Endometrium (tissue), 2 donors: ENCODE measurements at regions not wholly inside any gene's neighbourhood (a gene's known extent, or its start where the extent isn't known, plus 50 kb on each side); places are given as distances from the start of the nearest gene placed in this dataset.
"Not testable (repeated sequence)": the region's sequence is repeated elsewhere in the genome, so short reads cannot be mapped to it uniquely, and the experiment has no call there.

Experiments
- FAIRE-seq: peaks from 2 replicates; lab custom pipeline; 2012; peaks lifted over from hg19 to GRCh38; lab: Jason Lieb, UNC
- donor health status: control.
- donor health status: control.

DNA sequence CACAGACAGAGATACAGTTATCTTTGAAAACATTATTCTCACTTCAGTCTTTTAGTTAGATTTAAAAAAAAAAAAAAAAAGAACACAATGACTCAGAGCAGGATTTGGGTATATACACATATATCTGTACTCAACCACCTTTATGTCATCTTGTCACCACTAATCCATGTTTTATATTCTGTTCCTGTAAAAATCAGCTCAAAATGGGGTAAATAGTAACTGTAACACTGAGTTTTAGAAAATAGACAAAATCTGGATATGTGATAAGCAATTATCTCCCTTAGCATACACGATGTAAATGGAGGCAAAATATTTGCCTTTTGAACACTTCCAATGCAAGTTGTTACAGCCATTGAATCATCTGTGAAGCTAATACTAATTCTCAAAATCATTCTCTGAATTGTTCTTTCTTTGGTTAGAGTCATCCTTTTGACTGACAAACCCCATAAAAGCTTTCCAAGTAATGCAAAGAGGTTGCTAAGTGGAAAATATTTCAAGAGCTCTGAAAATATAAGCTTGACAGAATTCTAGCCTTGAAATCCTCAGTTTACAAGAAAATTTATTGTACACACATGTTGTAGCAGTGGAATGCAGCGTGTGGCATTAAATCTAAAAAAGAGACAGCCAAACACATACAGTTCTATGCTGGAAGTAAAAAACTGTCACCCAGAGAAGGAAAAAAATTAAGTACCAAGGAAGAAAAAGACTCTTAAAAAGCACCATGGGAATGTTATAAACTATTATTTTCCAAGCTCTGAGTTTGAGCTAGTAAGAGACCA, 502.2 kb upstream of the PHF14 start:
- no peak for FAIRE-seq

DNA sequence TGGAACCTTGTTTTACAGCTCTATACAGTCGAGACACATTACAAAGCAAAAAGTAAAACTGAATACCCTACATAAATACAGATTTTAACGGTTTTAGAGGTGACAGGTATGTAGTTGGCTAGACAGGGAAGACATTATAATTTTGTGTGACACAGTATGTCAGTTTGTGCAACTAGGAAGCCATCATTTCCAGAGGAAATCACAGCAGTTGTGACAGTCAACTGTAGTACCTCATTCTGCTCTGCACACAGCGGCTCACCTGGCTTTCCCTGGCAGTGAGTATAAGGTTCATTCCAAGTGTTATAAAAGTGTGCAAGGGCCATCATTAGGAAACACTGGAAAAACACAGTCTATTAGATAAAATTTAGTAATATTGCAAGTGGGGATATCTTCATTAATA, 501.6 kb upstream of the PHF14 start:
- FAIRE-seq: no peak

DNA sequence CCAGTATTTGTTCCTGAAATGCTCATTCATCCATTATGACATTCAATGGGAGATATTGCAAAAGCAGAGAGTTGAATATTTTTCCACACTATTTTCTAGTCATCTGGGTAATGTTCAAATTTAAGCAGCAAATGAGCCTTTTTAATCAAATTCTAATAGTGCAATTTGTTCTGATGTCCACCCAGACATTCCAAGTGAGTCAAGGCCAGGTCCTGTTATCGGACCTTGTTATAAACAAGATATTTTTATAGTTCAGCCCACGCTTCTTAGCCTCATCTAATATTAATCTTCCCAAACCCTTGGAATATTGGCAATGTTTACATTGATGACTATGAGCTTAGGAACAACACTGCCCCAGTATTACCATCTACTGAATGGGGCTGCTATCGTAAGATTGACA, 500.1 kb upstream of the PHF14 start:
- FAIRE-seq: no peak

DNA sequence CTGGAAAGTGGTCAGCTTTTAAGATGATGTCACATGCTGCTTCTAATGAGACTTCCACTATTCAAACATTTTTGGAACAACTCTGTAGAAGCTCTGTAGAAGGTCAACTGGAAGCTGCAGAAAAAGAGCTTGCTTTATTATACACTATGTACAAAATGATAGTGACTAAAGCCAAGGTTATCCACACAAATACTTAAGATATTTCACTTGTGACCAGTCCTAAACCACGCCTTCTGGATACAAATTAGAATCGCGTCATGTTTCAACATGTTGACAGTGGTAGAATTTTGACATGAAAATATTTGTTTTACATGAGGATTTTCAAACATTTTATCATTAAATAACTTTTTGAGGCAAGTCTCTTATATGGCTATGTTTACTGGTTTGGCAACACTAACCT, 499.6 kb upstream of the PHF14 start:
- no peak for FAIRE-seq

DNA sequence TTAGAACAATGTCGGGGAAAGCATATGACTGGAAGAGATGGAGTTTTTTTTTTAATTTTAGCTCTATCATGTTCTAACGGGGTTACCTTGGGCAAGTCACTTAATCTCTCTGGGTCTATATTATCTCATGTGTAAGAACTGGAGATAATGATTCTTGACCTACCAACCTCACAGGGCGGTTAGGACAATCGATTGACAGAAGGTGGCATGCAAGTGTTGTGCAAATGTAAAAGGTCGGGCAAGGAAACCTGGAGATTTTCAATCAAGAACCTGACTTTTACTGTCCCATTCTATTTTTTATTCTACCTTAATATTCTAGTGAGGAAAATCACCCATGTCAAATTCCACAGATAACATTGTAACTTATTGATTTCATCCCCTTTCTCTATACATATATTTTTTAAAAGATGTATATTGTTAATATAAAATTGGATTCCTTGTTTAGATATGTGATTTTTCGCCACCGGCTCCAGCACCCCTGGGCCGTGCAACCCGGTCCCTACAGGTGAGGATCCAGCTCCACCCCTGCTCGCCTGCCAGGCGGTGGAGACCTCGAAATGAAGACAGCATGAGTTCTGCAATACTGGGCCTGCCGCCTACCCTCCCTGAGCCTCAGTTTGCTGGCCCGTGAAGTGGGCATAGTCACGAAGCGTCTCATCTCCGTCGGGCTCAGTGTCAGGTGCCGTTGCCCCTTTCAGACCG, 497.6 kb upstream of the PHF14 start:
- no peak for FAIRE-seq

DNA sequence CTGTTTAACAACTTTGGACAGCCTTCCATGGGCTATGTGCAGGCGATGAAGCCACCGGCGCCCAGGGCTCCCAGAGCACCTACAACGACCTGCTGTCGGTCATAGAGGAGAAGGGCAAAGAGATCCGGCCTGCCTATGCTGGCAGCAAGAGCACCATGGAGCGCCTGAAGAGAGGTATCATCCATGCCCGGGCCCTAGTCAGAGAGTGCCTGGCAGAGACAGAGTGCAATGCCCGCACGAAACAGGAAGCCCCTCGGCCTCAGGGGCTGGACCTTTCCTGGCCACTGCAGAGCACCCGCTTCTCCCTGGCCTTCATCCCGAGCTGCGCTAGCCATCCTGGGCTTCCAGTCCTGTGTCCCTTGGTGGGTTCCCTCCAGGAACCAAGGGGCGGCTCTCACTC, 497.0 kb upstream of the PHF14 start:
- no peak for FAIRE-seq

DNA sequence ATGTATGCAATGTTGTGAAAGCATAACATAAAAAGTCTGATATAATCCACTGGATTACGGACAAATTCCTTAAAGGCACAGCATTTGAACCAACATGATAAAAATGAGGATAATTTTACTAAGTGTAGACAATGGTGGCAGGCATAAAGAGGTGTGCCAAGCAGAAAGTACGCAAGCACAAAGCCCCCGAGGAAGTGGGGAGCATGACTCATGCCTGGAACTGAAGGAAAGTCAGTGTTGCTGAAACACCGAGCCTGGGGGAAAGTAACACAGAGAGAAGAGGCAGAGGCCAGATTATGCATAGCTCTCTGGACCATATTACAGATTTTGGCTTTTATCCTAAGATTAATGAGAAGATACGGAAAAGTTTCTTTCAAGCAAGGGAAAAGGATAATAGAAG, 490.0 kb upstream of the PHF14 start:
- no peak for FAIRE-seq

DNA sequence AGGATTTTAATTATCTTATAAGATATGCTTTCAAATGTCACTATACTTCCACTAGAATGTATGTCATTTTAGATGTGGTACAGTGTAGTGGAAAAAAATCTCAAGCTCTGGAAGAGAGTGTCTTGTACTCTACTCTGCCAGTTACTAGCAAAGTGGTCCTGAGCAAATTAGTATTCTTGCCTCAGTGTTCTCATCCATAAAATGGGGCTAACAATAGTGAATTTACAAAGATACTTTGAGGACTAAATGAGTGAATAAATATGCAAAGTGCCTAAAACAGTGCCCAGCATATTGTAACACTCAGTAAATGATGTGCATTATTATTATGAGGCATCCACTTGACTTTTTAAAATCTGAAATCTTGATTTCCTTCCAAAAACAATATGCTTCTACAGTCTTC, 488.9 kb upstream of the PHF14 start:
- no peak for FAIRE-seq

DNA sequence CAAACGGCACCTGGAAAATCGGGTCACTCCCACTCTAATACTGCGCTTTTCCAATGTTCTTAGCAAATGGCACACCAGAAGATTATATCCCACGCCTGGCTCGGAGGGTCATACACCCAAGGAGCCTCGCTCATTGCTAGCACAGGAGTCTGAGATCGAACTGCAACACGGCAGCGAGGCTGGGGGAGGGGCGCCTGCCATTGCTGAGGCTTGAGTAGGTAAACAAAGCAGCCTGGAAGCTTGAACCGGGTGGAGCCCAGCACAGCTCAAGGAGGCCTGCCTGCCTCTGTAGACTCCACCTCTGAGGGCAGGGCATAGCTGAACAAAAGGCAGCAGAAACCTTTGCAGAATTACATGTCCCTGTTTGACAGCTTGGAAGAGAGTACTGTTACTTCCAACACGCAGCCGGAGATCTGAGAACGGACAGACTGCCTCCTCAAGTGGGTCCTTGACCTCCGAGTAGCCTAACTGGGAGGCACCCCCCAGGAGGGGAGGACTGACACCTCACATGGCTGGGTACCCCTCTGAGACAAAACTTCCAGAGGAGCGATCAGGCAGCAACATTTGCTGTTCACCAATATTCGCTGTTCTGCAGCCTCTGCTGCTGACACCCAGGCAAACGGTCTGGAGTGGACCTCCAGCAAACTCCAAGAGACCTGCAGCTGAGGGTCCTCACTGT, 472.3 kb upstream of the PHF14 start:
- FAIRE-seq: not testable (repeated sequence)

DNA sequence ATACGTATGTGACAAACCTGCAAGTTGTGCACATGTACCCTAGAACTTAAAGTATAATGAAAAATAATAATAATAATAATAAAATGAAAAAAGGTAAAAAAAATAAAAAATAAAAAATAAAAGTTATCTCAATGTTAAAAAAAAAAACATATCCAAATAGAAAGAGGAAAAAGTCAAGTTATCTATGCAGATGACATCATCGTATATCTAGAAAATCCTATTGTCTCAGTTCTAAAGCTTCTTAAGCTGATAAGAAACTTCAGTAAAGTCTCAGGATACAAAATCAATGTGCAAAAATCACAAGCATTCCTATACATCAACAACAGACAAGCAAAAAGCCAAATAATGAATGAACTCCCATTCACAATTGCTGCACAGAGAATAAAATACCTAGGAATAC, 466.6 kb upstream of the PHF14 start:
- FAIRE-seq: no peak

DNA sequence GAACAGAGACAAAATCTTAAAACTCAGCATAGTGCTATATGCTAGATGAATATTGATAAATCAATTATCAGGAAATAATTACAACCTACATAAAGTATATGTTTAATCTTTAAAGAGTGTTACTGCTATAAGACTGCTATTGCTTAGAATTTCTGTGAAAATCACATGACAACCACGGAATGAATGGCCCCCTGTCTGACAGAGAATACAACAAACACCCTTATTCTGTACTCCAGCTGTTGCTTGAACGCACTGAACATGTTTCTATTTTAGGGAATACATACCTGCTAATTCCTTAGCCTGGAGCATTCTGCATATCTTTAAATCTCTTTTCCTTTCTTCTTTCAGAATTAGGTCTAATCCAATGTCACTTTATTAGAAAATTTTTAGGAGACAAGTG, 452.4 kb upstream of the PHF14 start:
- no peak for FAIRE-seq

DNA sequence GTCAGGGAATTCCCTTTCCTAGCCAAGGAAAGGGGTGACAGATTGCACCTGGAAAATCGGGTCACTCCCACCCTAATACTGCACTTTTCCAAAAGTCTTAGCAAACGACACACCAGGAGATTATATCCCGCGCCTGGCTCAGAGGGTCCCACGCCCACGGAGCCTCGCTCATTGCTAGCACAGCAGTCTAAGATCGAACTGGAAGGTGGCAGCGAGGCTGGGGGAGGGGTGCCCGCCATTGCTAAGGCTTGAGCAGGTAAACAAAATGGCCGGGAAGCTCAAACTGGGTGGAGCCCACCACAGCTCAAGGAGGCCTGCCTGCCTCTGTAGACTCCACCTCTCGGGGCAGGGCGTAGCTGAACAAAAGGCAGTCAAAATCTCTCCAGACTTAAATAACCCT, 440.2 kb upstream of the PHF14 start:
- FAIRE-seq: not testable (repeated sequence)

DNA sequence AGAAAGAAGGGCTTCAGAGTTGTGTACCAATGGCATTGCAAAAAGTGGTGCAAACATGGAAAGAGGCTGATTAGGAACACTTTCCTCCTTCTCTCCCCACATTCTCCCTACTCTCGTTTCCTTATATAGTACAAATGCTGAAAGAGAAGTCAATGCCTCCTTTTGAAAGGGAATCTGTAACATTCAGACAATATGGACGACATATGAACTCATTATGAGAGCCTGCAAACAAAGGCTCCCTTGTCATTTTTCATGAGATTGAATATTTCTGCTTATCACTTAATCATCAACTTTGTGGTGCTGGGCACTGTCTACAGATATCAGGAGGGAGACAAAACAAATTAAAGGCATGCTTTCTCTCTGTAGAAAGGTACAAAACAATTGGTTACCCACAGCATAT, 437.1 kb upstream of the PHF14 start:
- FAIRE-seq: no peak

DNA sequence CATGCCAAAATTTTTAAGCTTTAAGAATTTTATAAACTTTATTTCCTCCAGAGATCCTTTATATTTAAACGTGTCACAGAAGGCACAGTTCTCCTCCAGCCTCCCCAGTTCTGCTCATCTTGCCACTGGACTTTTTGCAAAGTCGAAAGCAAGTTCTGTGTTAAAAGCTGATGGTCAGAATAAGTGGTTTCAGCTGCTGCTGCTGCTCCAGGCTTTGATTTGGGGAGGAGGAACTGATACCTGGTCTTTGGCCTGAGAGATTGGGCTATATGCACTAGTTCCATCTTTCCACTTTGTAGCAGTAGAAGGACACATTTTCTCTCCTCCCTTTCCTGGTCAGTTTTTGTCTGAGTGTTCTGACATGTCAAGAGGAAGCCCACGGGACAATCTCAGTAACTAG, 435.9 kb upstream of the PHF14 start:
- no peak for FAIRE-seq

DNA sequence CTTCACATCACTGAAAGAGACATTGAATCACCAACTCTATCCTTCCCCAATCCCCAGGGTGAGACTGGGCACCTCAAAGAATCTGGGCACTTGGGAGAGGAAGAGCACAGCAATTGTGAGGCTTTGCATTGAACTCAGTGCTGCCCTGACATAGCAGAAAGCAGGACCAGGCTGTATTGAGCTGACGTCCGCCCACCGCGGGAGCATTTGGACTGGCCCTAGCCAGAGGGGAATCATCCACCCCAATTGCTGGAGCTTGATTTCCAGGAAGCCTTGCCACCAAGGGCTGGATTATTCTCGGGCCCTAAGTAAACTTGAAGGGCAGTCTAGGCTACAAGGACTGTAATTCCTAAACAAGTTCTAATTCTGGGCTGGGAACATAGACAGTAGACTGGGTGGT, 416.3 kb upstream of the PHF14 start:
- FAIRE-seq: no peak

DNA sequence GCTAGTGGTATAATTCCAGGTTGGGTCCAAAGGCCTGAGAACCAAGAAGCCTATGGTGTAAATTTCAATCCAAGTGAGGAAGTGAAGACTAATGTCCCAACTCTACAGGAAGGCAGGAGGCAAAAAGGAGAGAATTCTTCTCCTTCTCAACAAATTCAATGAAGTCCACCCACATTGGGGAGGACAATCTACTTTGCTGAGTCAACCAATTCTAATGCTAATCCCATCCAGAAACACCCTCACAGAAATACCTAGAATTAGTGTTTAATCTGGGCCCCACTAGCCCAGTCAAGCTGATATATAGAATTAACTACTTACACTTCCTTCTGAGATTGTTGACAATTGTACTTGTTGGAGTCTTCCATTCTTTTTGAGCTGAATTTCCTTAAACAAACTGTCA, 413.2 kb upstream of the PHF14 start:
- FAIRE-seq: no peak

DNA sequence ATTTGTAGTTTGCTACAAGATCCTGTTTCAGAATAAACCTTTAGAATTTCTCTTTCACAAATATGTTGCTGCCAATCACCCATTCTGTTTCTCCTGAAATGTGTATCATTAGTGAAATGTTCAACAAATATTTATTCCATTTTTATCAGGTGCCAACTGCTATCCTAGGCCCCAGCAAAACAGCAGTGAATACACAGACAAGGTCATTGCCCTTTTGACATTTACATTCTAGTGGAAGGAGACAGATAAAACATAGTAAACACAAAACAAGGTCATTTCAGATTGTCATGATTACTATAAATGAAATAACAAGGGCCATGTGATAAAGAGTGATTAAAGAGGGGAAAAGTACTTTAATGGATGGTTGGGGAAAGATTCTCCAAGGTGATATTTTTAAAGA, 404.8 kb upstream of the PHF14 start:
- FAIRE-seq: no peak

DNA sequence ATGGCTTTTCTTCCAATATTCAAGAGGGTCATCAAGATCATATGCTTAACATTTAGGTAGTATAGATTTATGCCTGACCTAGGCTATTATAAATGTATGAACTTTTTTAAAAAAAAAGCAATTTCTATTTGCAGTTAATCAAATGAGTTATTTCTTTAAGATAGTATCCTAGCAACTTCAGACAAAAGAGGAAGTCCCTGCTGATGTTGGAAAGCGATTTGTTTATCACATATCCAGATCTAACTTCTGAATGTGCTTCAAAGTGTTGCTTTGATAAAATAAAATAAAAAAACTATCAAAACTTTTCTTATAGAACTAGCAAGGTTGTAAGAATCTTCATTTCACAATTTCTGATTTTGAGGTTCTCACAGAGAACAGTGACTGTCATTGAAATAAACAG, 401.9 kb upstream of the PHF14 start:
- FAIRE-seq: no peak

DNA sequence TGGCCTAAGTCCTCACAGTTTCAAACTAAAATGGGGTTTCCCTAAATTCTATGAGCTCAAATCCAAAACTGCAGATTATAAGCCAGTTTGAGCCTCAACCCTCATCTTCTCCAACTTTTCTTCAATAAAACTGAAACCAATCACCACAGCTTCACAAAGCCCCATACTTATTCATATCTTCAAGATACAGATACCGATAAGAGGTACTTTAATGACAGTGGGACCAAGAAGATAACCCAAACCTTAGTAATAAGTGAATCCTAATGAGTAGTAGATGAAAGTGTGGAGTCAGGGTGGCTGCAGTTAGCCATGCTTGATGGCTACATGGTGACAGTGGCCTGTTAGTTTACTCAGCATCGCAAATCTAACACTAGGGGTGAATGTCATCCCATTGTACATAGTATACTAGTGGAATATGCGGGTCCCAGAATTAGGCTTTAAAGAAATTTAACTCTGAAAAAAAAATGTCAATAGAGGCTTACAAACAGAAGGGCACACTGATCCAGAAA, 395.8 kb upstream of the PHF14 start:
- FAIRE-seq: no peak

DNA sequence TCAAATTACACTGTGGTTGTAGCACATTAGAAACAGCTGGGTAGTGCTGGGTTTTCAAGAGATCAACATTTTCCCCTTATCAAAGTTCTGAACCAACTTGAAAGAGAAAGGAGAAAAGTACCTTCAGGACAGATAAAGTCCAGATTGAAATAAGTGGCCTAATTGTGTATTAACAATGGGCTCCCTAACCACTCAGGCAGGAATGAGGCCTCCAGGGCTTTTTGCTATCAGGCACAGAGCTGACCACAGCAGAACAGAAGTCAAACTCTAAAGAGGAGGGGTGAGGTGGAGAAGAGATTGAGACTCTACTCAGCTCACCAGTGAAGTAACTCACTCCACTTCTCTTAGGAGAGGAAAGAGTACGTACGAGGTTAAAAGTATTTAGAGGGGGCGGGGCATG, 394.1 kb upstream of the PHF14 start:
- no peak for FAIRE-seq

DNA sequence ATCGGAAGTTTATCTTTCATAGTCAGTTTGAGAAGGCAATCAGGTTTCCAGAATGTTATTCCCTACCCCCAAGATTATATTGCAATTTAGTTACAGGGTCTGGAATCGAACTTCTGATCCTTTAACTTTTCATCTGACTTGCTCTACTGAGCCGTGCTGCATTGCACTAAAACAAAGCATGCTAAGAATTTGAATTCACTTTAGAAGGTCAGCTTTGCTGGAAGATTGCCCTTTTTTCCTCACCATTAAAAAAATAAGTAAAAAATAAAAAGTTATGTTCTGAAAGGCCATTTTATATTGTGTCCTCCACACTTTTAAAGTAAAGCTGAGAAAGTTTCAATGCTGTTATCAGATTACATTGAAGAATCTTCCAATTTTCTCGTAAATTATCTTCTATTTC, 388.8 kb upstream of the PHF14 start:
- FAIRE-seq: no peak

DNA sequence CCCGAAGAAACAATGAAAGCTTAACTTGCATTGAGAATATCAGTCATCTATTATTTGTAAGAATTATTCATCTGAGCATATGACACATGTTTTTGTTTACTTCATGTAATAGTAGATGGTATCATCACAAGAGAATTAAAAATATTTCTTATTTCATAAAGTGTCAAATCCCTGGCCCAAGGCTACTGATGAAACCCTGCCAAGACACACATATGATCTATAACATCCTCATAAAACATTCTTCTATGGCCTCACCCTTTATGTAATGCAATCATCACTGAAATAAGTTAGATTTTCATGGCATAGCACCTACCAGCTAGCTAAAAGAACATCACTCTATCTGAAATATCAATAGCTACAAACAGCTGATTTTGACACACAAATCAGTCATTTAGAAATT, 385.6 kb upstream of the PHF14 start:
- FAIRE-seq: no peak

DNA sequence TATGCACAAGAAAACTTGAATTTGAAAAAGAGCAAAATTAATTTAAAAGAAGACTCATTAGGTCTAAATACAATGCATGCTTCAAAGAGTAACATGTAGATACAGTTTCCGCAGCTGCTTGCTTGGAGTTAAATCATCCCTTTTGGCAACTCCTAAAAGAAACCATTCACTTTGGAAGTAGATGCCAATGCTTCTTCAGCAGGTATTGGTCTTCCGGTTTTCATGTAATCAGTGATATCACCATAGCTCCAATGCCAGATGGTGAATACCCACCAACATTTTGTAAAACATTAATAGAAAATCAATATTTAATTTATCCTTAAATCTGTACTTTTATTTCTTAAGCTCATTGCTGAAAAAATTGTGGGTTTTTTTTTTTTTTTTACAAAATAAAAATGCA, 381.1 kb upstream of the PHF14 start:
- no peak for FAIRE-seq
